WERI-Rb-1 (cell line): ENCODE measurements at regions not wholly inside any gene's neighbourhood (a gene's known extent, or its start where the extent isn't known, plus 50 kb on each side); places are given as distances from the start of the nearest gene placed in this dataset.
A peak's percentile ranks its signal among the peaks of the same experiment; 100 is the strongest.

ENCODE experiments used
- DNase-seq: peaks from one replicate; pipeline ENCODE4 v3.0.0-alpha.2; 2020
- H3K27ac ChIP-seq: fragments of 250-450 bp; sonication (Bioruptor Pico); 2 replicates; pipeline ENCODE4 v1.5.1; 2020; ENCODE audit warnings: mild to moderate bottlenecking, moderate library complexity
- H3K27me3 ChIP-seq: fragments of 250-450 bp; sonication (Bioruptor Pico); 2 replicates; pipeline ENCODE4 v1.5.1; 2021; ENCODE audit warnings: mild to moderate bottlenecking, low read depth, moderate library complexity; ENCODE audit not compliant: insufficient read depth, severe bottlenecking
- H3K36me3 ChIP-seq: fragments of 250-450 bp; sonication (Bioruptor Pico); 2 replicates; pipeline ENCODE4 v1.5.1; 2020; ENCODE audit warnings: mild to moderate bottlenecking, moderate library complexity
- H3K4me3 ChIP-seq: 2 replicates; pipeline ENCODE4 v1.5.1; 2011; ENCODE audit warnings: low read depth, mild to moderate bottlenecking, control low read depth, low read length
- H3K9me3 ChIP-seq: fragments of 250-450 bp; sonication (Bioruptor Pico); 2 replicates; pipeline ENCODE4 v1.5.1; 2021; ENCODE audit warnings: mild to moderate bottlenecking, moderate library complexity; ENCODE audit not compliant: severe bottlenecking
- CTCF ChIP-seq: IDR thresholded peaks from 2 replicates; pipeline ENCODE4 v1.5.1; 2011; ENCODE audit warnings: low read depth, mild to moderate bottlenecking, control low read depth, inconsistent platforms, low read length

DNA sequence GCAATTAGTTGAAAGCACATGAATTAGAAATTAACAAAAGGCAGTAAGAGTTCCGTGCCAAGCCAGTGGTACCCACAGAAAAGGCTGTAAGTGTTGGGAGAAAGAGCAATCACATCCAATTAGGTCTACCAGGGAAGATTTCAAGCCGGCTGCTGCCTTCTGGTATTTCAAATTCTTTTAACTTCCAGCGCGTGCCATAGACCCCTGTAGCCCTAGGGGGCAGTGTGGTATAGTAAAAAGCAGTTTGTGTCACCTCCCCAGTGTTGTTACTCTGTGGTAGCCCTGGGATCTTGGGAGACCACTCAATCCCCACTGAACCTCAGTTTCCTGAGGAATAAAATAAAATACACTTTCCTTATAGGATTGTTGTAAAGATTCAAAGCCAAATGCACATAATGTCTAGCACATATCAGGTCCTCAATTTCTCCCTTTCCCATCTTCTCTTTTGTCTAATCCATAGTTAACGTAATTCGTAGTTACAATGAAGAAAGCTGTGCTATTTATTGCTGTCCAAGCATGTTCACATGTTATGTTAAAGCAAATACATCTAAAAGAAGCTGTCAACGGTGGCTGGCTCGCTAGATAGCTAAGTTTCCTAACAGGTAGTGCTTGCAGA is 230.2 kb downstream of the TDRD3 start:
- no peak overlapping the region for H3K27ac ChIP-seq
- H3K9me3 ChIP-seq = no peaks in the 10 kb centered on the region
- H3K36me3 ChIP-seq = no peaks in the 10 kb centered on the region
- H3K4me3 ChIP-seq = no peak overlapping the region
- TF ChIP-seq CTCF = peak; percentile 52
- DNase-seq = peak; percentile 34
- H3K27me3 ChIP-seq = no peaks in the 10 kb centered on the region
